GM21576 (cell line): ENCODE measurements at regions not wholly inside any gene's neighbourhood (a gene's known extent, or its start where the extent isn't known, plus 50 kb on each side); places are given as distances from the start of the nearest gene placed in this dataset.
"Not testable (repeated sequence)": the region's sequence is repeated elsewhere in the genome, so short reads cannot be mapped to it uniquely, and the experiment has no call there.

ENCODE experiments used
- ATAC-seq: cut with Tn5 transposase; IDR thresholded peaks from one replicate; pipeline ENCODE4 v1.9.1; 2021; ENCODE audit warnings: mild to moderate bottlenecking, moderate library complexity; ENCODE audit not compliant: unreplicated experiment

- no peak for ATAC-seq
Measured at GRCh38 chr4:65265526-65265925, 404.8 kb downstream of the EPHA5 start.

GRCh38 chr4:65259296-65259695 lies 411.0 kb downstream of the EPHA5 start:
- no peak for ATAC-seq

- no peak for ATAC-seq
Measured at GRCh38 chr4:65250916-65251315, 419.4 kb downstream of the EPHA5 start.

- ATAC-seq: no peak
Measured at GRCh38 chr4:65249111-65249510, 421.2 kb downstream of the EPHA5 start.

GRCh38 chr4:65242156-65242846 lies 428.0 kb downstream of the EPHA5 start:
- ATAC-seq: no peak

- no peak for ATAC-seq
Measured at GRCh38 chr4:65241257-65241997, 428.9 kb downstream of the EPHA5 start.

- ATAC-seq: no peak
Measured at GRCh38 chr4:65234061-65234460, 436.2 kb downstream of the EPHA5 start.

GRCh38 chr4:65227628-65228027 lies 442.7 kb downstream of the EPHA5 start:
- no peak for ATAC-seq

GRCh38 chr4:65223601-65224000 lies 446.7 kb downstream of the EPHA5 start:
- no peak for ATAC-seq

GRCh38 chr4:65223074-65223473 lies 447.2 kb downstream of the EPHA5 start:
- ATAC-seq: not testable (repeated sequence)

- no peak for ATAC-seq
Measured at GRCh38 chr4:65217179-65217578, 453.1 kb downstream of the EPHA5 start.

GRCh38 chr4:65202853-65203236 lies 467.4 kb downstream of the EPHA5 start:
- ATAC-seq: no peak

- ATAC-seq: no peak
Measured at GRCh38 chr4:65202165-65202852, 468.0 kb downstream of the EPHA5 start.

- ATAC-seq: no peak
Measured at GRCh38 chr4:65195666-65196065, 474.6 kb downstream of the EPHA5 start.

GRCh38 chr4:65195002-65195401 lies 475.3 kb downstream of the EPHA5 start:
- no peak for ATAC-seq

- no peak for ATAC-seq
Measured at GRCh38 chr4:65193985-65194384, 476.3 kb downstream of the EPHA5 start.

GRCh38 chr4:65190780-65191179 lies 479.5 kb downstream of the EPHA5 start:
- ATAC-seq: no peak

- ATAC-seq: no peak
Measured at GRCh38 chr4:65175585-65175984, 494.7 kb downstream of the EPHA5 start.

GRCh38 chr4:65170768-65171514 lies 499.3 kb downstream of the EPHA5 start:
- no peak for ATAC-seq

GRCh38 chr4:65167719-65168118 lies 502.6 kb downstream of the EPHA5 start:
- no peak for ATAC-seq

- no peak for ATAC-seq
Measured at GRCh38 chr4:65152205-65152604, 518.1 kb downstream of the EPHA5 start.
